Astrocyte of the hippocampus (primary cell): ENCODE measurements at regions not wholly inside any gene's neighbourhood (a gene's known extent, or its start where the extent isn't known, plus 50 kb on each side); places are given as distances from the start of the nearest gene placed in this dataset.

Source experiments
- DNase-seq: peaks from one replicate; pipeline ENCODE4 v3.0.0; 2011; ENCODE audit warnings: low read depth, low spot score

DNA sequence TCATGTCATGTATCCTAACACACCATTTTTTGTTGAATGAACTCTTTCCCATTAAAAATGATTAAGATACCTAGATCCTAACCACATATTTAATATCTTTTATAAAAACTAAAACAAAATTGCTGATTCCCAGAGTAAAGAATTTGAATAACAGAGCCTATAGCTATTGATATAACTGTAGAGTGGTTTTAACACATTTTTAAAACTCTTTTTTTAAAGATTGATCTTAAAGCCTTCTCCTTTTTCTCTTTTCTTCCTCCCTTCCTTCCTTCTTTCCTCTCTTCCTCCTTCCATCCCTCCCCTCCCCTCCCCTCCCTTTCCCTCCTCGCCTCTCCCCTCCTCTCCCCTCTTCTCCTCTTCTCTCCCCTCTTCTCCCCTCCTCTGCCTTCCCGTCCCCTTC, 605.4 kb upstream of the FZD8 start:
- no peak for DNase-seq

DNA sequence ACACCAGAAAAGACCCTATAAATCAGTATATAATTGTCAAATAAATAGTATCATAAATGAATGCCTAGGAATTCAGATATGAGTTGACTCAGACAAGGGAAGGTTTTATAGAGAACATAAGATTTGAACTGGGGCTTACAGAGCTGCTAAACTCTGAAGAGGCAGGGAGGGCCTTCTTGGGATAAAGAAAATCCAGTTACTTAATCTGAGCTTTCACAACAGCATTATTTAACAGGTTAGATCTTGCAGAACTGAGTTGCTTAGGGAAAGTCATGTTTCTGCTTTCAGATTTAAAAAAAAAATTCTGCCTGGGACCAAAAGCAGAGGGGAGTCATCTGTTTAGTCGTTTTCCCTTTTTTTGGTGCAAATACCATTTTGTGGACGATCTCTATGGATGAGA, 594.8 kb upstream of the FZD8 start:
- no peak for DNase-seq

DNA sequence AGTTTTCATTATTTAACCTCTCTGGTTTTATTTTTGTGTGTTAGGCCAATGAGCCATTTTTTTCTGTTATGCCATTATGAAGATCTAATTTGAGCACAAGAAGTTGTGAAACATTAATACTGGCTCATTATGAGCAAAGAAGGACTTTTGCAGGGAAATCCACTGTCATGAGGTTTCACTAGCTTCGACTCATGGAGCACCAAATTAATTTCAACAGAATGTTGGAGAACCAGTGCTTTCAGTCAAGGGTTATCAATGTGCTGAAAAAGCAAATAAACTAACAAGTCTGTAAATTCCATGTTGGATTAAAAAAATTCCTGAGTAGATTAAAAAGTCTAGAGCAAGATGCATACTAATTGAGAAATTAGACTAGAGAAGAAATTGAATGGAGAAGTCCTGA, 594.2 kb upstream of the FZD8 start:
- DNase-seq: no peak

DNA sequence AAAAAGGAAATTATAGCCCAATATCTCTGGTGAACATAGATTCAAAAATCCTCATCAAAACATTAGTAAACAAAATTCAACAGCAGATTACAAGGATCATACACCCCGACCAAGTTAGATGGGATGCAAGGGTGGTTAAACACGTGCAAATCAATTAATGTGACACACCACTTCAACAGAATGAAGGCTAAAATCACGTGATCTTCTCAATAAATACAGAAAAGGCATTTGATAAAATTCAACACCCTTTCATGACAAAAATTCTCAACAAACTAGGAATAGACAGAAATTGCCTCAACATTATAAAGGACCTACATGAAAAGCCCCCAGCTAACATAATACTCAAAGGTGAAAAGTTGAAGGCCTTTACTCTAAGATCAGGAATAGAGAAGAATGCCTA, 590.8 kb upstream of the FZD8 start:
- DNase-seq: no peak

DNA sequence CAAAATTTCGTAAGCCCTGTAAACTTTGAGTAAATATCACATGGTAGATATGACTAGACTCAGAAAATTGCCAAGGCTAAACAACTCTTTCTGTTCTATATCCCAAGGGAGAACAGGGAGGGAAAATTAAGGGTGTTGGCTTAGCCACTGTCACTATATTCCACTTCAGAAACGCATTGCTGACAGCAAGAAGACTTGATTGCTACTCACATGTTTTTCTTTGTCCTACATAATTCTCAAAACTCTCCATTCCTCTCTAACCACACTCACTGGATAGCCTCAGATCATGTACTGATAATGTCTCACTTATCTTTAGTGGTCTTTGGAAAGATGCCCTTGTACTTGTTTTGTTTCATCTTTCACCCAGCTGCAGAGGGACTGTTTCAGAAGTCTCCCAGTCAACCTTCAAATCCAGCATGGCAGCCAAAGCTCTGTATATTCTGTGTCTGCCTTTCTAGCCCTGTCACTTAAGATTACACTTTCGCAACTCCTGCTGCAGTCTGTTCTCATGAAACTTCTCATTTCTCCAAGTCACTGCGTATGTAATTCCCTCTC, 582.4 kb upstream of the FZD8 start:
- DNase-seq: peak; percentile 16

DNA sequence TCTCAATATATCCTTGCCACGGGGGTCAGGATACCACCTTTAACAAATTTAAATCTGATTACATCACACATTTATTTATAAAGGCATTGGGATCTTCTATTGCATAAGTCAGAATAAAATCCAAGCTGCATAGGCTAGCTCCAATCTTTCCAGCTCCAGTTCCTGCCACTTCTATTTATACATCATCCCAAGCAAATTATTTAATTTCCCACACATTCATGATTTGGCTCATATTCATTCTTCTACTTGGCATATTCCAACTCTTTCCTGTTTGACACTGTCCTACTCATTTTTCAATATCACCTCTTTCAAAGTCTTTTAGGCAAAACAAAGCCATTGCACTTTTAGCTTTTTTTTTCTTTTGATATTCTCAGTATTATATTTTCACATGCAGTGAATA, 579.0 kb upstream of the FZD8 start:
- no peak for DNase-seq

DNA sequence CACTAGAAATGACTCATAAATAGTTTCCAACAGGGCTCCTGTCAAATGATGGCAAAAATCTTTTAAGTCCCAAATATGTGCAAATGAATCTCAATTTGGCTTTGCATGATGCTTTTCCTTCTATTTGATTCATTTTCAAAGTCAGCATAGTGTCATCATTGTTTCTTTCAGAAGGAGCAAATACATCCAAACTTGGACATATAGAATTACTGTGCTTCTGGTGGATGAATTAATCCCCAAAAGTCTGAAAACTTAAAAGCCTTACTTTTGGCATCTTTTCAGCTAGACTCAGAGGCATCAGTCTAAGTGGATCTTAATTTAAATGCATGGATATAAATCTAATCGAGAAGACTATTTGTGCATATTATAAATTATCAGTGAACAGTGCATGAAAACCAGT, 578.1 kb upstream of the FZD8 start:
- no peak for DNase-seq

DNA sequence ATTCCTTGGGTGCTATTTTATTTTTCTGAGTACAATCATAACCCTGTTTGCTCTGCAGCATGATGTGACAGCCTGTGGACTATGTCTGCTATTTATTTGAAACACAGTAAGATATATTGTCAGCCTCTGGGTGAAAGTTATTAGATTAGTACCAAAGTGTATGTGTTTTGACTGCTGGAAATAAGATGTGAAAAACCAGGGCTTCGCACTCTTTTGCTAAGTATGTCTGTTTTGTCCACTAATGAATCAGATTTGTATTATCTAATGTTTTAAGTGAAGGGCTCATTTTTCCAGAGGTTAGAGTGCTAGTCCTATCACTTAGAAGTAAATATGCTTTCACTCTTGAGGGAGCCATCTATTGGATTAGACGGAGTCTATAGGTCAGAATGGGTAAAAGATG, 569.8 kb upstream of the FZD8 start:
- DNase-seq: no peak

DNA sequence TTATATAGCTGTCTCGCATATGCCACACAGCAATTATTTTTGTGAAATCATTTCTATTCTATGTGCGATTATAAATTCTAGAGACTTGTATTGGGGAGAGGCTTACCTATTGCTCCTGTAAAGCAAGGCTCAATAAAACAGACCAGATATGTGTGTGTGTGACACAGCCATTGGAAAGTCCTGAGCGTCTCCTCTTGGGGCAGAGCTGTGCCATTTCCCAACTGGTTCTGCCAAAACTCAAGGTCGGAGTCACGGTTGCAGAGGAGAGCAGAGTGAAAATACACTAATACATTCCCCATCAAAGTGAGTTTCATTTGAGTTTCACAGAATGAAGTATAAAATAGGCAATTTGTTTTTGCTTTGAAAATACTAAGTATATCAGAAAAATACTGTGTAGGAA, 567.4 kb upstream of the FZD8 start:
- no peak for DNase-seq

DNA sequence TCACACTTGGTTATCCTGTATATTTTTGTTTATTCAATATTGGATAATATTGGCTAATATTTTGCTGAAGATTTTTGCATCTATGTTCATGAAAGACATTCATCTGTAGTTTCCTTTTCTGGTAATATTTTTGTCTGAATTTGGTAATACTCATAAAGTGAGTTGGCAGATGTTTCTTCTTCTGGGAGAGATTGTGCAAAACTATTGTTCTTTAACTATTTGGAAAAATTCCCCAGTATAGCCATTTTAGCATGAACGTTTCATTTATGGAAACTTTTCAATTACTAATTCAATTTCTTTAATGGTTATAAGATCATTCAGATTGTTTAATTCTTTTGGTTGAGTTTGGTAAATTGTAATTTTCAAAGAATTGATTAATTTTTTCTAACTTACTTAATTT, 560.8 kb upstream of the FZD8 start:
- DNase-seq: no peak

DNA sequence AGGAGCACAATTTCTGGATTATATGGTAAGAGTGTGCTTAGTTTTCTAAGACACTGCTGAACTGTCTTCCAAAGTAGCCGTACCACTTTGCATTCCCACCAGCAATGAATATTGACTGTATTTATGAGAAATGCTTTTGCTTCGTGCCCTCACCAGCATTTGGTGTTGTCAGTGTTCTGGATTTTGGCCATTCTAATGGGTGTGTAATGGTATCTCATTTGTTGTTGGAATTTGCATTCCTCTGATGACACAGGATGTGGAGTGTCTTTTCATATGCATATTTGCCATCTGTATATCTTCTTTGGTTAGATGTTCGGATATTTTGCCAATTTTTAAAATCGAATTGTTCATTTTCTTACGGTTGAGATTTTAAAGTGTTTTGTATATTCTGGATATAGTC, 558.5 kb upstream of the FZD8 start:
- DNase-seq: no peak

DNA sequence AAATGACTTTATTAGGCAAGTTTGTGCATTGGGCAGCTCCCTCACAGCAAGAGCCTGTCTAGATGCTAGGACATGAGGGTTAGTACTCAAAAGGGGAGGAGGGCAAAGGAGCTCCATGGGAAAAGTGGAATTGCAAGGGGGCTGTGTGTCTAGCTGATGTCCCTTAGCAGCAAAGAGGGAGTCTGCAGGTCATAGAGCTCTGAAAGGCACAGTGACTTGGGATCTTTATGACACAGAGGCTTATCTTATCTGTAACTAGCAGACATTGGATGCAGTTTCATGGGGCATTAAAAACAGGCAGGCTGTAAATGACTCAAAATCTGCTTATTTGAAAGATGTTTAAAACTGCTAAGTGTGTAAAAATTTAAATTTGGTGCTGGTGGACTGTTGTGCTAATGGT, 556.2 kb upstream of the FZD8 start:
- no peak for DNase-seq

DNA sequence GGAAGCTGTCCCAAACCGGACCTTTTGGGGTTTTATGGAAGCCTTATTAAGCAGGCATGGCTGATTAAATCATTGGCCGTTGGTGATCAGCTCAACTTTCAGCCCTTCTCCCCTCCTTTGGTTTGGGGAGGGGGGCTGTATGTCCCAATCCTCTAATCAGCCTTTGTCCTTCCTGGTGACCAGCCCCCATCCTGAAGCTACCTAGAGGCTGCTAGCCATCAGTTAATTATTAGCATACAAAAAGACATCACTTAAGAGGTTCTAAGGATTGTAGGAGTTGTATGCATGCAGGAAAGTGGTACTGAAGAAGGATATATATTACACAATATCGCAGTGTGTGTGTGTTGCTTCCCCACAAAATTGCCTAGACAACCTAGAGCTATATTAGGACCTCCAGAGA, 553.3 kb upstream of the FZD8 start:
- DNase-seq: no peak

DNA sequence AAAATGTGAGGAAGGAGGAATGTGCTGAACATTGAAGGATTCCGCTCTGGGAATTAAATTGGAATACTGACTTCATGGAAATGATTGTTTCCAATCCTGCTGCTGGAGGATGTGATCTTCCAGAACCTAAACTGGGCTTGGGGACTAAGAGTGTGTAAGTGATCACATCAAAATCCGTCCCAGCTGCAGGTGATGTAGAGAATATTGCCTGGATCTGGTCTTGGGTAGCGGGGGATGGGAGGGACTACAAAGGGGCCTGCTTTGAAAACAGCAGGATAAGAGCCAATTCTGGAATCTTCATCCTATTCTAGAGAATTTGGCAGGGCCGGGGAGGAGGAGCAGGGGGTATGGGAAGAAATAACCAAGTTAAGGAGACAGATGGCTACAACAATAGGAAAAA, 552.2 kb upstream of the FZD8 start:
- no peak for DNase-seq

DNA sequence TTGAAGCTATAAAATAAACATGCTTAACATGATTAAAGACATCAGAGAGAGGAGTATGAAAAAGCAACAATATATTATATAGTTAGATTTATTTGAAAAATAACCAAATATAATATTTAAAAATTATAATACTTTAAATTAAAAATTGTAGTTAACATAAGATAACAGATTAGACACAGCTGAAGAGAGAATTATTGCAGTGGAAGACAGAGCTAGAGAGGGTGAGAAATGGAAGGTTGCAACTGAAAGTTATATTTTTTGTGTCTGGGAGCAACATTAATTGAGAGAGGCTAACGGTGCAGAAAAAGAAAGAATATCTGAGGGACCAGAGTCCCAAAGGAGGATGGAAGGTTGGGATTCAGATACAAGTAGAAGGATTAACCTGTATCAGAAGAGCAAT, 548.9 kb upstream of the FZD8 start:
- no peak for DNase-seq

DNA sequence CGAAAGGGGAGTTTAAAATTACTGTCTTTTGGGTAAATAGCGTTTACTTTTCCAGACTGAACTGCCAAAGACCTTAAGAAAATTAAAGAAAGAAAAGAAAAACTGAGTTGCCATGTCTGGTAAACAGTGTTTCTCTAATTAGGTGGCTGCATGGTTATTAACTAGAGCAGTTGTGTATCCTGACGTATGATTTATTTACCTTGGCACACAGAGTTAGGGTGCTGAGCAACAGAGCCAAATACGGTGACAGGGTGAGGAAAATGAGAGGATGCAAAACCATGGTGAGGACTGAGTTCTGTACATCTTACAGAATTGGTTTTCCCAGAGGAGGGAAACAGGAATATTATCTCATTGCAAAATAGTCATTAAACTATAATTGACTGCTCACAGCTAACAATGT, 546.4 kb upstream of the FZD8 start:
- peak; percentile 22 for DNase-seq

DNA sequence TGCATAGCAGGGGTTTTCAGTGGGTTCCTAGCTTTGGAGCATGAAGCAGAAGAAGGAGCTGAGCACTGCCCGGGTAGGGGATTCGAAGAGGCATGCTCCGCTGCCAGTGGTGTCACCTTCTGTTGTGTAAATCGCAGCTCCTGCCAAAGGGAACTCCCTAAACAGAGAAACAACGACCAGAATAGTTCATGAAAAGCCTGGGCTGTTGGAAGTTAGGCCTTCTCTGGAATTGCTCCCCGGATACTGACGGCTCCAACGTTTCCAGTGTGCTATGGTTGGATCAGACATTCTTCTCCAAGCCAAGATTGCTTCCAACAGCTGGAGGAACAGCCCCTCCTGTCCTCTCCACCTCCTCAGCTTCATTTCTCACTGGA, 546.0 kb upstream of the FZD8 start:
- peak; percentile 12 for DNase-seq

DNA sequence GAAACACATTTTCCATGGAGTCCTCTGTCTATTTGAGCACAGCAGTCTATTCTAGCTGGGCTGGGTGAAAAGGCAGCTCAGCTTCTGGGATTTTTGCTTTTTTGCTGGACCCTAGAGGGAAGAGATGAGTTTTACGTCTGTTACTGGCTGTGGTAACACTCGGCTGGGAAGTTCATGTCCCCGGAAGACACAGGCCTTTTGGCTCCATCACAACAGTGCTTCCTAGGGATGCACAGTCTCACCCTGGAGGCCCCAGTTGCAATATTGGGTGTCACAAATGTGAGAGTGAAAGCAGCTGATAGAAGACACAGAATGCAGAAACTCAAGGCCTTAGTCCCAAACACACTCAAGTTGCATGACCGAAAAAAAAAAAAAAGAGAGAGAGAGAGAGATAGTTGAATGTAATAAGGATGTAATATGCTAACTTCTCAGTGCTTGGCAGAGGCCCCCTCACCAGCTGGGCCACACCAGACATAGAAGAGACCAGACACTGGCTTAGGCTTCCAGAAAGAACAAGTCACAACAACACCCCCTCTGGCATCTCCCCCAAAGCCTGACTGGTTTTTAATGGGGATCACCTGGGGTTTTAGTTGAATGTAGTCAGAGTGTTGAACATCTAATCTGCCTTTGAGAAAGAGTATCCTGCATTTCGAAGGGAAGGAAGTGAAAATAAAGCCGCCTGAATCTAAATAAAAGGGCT, 545.4 kb upstream of the FZD8 start:
- no peak for DNase-seq

DNA sequence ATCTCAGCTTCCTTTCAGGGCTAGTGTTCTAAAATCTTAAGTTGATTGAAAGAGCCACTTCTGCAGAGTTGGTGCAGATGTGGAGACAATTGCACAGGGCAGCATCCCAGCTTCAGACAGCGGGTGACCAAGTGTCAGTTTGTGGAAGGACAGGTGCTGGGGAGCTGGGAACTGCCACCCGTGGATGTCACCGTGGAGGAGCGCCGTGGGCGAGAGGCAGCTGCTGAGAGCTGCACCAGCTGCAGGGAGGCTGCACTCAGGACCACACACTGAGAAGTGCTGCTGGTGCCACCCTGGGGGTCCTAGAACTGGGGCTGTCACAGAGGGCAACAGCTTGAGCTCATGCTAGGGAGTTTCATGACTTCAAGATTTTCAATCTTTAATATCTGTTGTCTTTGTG, 543.0 kb upstream of the FZD8 start:
- no peak for DNase-seq

DNA sequence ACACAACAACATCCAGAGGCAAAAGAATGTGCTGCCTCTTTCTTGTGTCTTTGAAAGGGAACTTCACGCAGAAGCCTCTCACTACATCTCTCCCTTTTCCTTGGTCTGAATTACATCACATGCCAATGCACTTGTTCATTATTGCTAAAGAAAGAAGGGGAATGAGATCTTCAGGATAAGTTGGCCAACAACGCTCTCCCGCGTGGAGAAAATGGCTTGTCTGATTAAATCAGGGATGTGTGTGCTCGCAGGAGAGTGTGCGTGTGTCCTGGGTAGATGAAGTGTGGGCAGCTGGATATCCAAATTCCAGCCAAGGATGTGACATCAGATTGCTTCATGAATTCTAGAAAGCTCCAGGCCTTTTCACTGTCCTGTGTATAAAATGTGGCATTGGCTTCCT, 541.6 kb upstream of the FZD8 start:
- DNase-seq: no peak

DNA sequence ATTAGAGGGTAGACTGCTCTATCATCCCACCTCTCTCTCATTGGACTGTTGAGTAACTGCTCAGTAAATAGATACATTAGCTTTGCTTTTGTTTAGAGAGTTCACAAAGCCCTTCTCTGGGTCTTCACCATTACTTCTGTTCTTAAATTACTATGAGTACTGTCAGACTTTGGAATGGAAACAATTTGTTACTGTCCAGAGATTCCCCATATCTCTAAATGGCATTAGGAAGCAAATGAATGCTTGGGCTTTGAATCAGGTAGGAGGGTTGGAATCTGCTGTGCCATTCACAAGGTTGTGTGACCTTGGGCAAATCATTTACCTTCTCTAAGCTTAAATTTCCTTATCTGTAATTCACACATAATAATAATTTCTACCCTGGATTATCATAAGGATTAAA, 541.0 kb upstream of the FZD8 start:
- DNase-seq: no peak

DNA sequence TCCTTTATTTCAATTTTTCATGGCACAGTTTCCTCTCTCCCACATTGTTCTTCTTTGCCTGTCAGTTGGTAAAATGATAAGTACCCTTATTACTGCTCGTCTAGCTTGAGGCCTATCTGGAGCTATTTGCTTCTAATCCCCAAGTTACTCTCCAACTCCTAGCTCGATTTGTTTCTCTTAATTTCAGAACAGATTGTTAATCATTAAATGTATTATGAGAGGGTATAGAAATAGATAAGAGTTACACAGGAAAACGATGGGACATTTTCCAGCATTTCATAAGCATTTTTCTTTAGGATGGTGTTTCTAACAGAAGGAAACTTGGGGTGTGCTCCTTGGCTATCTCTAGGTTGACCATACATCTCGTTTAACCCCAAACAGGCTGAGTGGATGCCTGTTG, 540.5 kb upstream of the FZD8 start:
- DNase-seq: no peak

DNA sequence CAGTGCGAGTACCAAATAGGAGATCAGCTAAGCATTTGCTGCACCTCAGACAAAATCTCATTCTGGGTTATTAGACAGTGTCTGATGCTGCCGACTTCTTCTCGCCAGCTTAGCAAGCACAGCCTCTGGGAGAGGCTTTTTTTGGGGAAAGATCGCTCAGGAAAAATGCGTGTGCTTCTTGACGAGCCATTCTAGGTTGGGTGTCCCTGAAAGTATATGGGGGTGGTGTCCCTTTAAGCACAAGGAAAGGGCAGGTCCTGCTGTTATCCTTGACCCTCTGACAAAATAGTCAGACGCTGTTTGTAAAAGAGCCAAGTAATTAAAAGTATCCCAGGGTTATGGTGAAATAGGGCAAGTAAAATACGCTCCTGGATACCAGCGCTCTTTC, 540.1 kb upstream of the FZD8 start:
- peak; percentile 6 for DNase-seq
